ENCODE measurements at regions not wholly inside any gene's neighbourhood (a gene's known extent, or its start where the extent isn't known, plus 50 kb on each side); places are given as distances from the start of the nearest gene placed in this dataset.

DNA sequence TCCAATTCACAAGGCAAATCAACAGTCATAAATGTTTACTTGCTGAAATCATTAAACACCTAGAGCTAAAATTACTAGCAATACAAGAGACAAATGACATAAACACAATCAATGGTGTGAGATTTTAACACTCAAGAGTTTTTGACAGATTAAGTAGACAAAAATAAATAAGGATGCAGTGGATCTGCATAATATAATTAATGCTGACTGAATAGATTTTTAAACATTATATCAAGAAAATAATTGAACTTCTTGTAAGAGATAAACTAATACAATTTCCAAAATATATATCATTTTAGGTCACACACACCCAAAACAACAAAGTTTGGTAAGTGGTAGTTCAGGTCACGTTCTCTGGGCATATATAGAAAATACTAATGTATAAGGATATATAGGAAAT is 322.6 kb upstream of the XYLT1 start:
- Histone ChIP-seq H3K27me3 (peaks cover 0 to 16% of the 10 kb centered on the region in 2 donors), H3K9me3 (no peaks in the 10 kb centered on the region), H3K4me3 (no peak overlapping the region), H3K27ac (no peak overlapping the region), H3K36me3 (no peaks in the 10 kb centered on the region), H3K4me1 (no peaks in the 10 kb centered on the region)
- TF ChIP-seq, protein P1, sequence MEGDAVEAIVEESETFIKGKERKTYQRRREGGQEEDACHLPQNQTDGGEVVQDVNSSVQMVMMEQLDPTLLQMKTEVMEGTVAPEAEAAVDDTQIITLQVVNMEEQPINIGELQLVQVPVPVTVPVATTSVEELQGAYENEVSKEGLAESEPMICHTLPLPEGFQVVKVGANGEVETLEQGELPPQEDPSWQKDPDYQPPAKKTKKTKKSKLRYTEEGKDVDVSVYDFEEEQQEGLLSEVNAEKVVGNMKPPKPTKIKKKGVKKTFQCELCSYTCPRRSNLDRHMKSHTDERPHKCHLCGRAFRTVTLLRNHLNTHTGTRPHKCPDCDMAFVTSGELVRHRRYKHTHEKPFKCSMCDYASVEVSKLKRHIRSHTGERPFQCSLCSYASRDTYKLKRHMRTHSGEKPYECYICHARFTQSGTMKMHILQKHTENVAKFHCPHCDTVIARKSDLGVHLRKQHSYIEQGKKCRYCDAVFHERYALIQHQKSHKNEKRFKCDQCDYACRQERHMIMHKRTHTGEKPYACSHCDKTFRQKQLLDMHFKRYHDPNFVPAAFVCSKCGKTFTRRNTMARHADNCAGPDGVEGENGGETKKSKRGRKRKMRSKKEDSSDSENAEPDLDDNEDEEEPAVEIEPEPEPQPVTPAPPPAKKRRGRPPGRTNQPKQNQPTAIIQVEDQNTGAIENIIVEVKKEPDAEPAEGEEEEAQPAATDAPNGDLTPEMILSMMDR (IDR thresholded peaks at IDR 0.05), result no peak
- ATAC-seq, result no peak
- intact Hi-C loops (cut with DNase I), result no loop called here
- no peak for DNase-seq

DNA sequence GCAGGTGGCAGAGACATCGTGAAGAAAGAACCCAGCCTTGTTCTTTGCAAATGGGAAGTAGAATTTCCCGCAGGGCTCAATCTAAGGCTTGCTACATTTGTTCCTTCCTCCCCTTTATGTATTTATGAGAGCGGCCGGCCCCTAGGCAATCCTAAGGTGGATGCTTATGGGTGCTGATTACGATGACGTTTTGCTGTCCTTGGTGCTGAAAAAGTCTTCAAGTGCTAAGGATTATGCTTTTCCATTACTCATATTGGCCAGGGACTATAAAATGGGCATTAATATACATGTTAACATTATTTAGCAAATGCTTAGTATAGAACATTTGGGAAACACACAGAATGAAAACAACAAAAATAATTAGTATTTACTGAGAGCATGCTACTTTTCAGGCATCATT is 313.3 kb upstream of the XYLT1 start:
- intact Hi-C loops (cut with DNase I), result no loop called here
- Histone ChIP-seq H3K27ac (no peak overlapping the region), H3K4me3 (no peak overlapping the region), H3K27me3 (peaks cover 0 to under 1% of the 10 kb centered on the region in 2 donors), H3K36me3 (no peaks in the 10 kb centered on the region), H3K9me3 (no peaks in the 10 kb centered on the region), H3K4me1 (no peaks in the 10 kb centered on the region)
- ATAC-seq, result no peak
- DNase-seq, result peak in 2 of 4 donors; percentile 1 to 19
- TF ChIP-seq, protein P1 (IDR thresholded peaks at IDR 0.05), result no peak

DNA sequence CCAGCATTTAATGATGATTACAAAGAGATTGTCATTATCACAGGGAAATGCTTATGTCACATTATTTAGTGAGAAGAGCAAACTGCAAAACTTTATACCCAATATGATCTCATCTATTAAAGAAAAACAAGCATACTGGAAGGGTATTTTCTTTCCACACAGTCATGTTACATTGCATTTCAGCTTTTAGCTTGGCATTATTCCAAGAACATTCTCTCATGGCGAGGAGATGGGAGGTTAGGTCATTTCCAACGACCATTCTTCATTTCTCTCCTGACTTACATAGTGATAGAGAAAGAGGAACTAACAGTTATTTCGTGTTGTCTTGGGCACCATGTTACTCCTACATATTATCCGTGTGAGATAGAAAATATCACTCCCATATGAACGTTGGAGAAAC is 309.4 kb upstream of the XYLT1 start:
- Histone ChIP-seq H3K27me3 (peaks cover 0 to 5% of the 10 kb centered on the region in 2 donors), H3K9me3 (peaks cover 0 to 2% of the 10 kb centered on the region in 2 donors), H3K4me3 (no peak overlapping the region), H3K4me1 (no peaks in the 10 kb centered on the region), H3K27ac (no peak overlapping the region), H3K36me3 (no peaks in the 10 kb centered on the region)
- TF ChIP-seq, protein P1 (IDR thresholded peaks at IDR 0.05), result no peak
- intact Hi-C loops (cut with DNase I), result no loop called here
- no peak for ATAC-seq
- DNase-seq, result no peak

DNA sequence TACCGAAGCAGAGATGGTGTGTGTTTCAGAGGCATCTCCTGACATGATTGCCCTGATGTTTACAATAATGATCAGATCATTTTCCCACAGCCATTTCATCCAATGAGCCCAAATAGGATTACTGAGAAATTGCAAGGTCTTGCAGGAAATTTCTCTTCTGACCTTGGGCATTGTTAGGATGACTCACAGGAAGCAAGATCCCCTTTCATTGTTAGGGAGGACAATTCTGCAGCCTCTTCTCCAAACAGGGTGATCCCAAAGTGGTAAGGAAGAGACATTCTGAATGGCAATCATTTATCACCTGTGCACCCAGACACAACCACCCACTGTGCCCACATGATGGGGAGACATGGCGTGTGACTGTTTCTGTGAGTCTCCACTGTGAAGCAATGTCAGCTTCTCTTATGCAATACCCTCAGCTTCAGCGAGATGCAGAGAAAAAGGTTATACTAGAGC is 306.7 kb upstream of the XYLT1 start:
- H3K4me3 ChIP-seq, result no peak overlapping the region
- no peaks in the 10 kb centered on the region for H3K4me1 ChIP-seq
- TF ChIP-seq, protein P1 (IDR thresholded peaks at IDR 0.05), result no peak
- H3K36me3 ChIP-seq, result no peaks in the 10 kb centered on the region
- peaks cover 0 to 2% of the 10 kb centered on the region in 2 donors for H3K9me3 ChIP-seq
- ATAC-seq, result no peak
- no peak for DNase-seq
- intact Hi-C loops (cut with DNase I), result no loop called here
- peaks cover 0 to 5% of the 10 kb centered on the region in 2 donors for H3K27me3 ChIP-seq
- no peak overlapping the region for H3K27ac ChIP-seq

DNA sequence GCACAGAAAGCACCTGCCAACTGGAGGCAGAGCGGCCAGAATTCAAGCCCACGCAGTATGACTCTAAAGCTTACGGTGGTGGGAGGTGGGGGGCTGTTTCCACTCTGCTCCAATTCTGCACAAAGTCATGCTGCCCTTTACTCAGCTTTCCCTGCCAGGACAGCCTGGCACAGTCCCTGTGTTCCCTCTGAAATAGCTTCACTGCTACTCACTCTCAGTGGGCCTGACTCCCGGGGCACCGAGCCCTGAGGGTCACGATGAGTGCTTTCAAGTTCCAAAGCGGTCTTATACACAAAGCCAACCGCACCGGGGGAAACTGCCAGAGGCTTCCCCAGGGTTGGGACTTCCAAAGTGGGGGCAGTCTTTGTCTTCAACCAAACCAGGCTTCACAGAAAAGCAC is 306.1 kb upstream of the XYLT1 start:
- H3K27ac ChIP-seq, result no peak overlapping the region
- H3K27me3 ChIP-seq, result peaks cover 0 to 5% of the 10 kb centered on the region in 2 donors
- no peak overlapping the region for H3K4me3 ChIP-seq
- ATAC-seq (no peak), DNase-seq (no peak)
- intact Hi-C loops (cut with DNase I), result no loop called here
- no peaks in the 10 kb centered on the region for H3K36me3 ChIP-seq
- peaks cover 0 to 2% of the 10 kb centered on the region in 2 donors for H3K9me3 ChIP-seq
- H3K4me1 ChIP-seq, result no peaks in the 10 kb centered on the region
- TF ChIP-seq, protein P1 (IDR thresholded peaks at IDR 0.05), result no peak

All from left lung (tissue), 4 donors.